Neural crest cell (in vitro differentiated cells): ENCODE measurements at regions not wholly inside any gene's neighbourhood (a gene's known extent, or its start where the extent isn't known, plus 50 kb on each side); places are given as distances from the start of the nearest gene placed in this dataset.

Experiments
- DNase-seq: peaks from one replicate; pipeline ENCODE4 v3.0.0; 2021; ENCODE audit warnings: low read depth, mixed read lengths, low spot score
- H3K27ac Mint-ChIP-seq: one replicate; pipeline ENCODE4 v1.8.0; 2021; ENCODE audit warnings: mild to moderate bottlenecking, mixed read lengths; ENCODE audit not compliant: unreplicated experiment
- H3K27me3 Mint-ChIP-seq: 2 replicates; pipeline ENCODE4 v1.8.0; 2021; ENCODE audit warnings: low read depth, mild to moderate bottlenecking, mixed read lengths
- H3K36me3 Mint-ChIP-seq: 2 replicates; pipeline ENCODE4 v1.8.0; 2021; ENCODE audit warnings: low read depth, mild to moderate bottlenecking, mixed read lengths
- H3K4me1 Mint-ChIP-seq: 2 replicates; pipeline ENCODE4 v1.8.0; 2021; ENCODE audit warnings: mixed read lengths
- H3K4me3 Mint-ChIP-seq: one replicate; pipeline ENCODE4 v1.8.0; 2021; ENCODE audit warnings: mild to moderate bottlenecking, mixed read lengths
- H3K9me3 Mint-ChIP-seq: 2 replicates; pipeline ENCODE4 v1.8.0; 2021; ENCODE audit warnings: mixed read lengths
- CTCF ChIP-seq: fragments of 200-600 bp; sonication (generic); conservative IDR thresholded peaks from 2 replicates; pipeline ENCODE4 v1.5.0; 2021; ENCODE audit warnings: antibody characterized with exemption, mild to moderate bottlenecking

DNA sequence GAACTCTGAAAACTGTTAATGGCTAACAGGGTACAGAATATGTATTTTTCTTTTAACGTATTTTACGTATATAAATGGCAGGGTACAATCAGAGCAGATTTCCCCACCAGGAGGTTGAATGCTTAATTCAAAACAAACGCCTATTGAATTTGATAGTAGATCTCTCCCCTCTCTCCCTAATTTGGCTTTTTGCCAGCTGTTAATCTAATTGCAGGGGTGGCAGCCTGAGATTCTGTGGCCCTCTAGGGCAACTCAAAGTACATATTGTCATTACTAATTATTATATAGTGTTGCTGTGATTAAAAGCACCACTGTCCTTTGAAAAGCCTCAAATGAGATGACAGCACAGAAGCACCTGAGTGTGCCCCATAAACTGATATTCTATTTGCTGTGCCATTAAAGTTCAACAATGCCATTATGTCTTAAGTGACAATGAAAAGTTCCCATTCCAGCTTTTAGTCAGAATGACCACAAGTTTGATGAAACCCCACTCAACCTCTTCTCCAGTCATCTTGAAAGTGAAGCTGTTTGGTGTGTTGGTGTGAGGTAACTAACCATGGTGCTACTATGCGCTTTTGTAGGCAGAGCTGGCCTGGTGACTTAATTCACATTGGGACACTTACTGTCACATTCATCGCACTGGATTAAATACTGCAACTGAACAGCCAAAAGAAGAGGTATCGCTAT is 351.4 kb downstream of the KCNRG start:
- no peaks in the 10 kb centered on the region for H3K4me1 Mint-ChIP-seq
- no peaks in the 10 kb centered on the region for H3K36me3 Mint-ChIP-seq
- H3K4me3 Mint-ChIP-seq: no peak overlapping the region
- no peak for DNase-seq
- H3K27me3 Mint-ChIP-seq: no peaks in the 10 kb centered on the region
- H3K9me3 Mint-ChIP-seq: no peaks in the 10 kb centered on the region
- TF ChIP-seq CTCF: no peak
- no peak overlapping the region for H3K27ac Mint-ChIP-seq

- Mint-ChIP-seq H3K4me1 (no peaks in the 10 kb centered on the region), H3K9me3 (no peaks in the 10 kb centered on the region), H3K27me3 (no peaks in the 10 kb centered on the region), H3K36me3 (no peaks in the 10 kb centered on the region), H3K4me3 (no peak overlapping the region), H3K27ac (no peak overlapping the region)
- DNase-seq: no peak
- TF ChIP-seq CTCF: no peak
Measured at GRCh38 chr13:50369646-50370045, 354.4 kb downstream of the KCNRG start.

- H3K36me3 Mint-ChIP-seq: no peaks in the 10 kb centered on the region
- no peaks in the 10 kb centered on the region for H3K9me3 Mint-ChIP-seq
- H3K4me1 Mint-ChIP-seq: no peaks in the 10 kb centered on the region
- TF ChIP-seq CTCF: no peak
- H3K27ac Mint-ChIP-seq: no peak overlapping the region
- H3K4me3 Mint-ChIP-seq: no peak overlapping the region
- DNase-seq: no peak
- no peaks in the 10 kb centered on the region for H3K27me3 Mint-ChIP-seq
Measured at GRCh38 chr13:50370303-50370950, 355.2 kb downstream of the KCNRG start.

GRCh38 chr13:50374517-50374916 is 359.3 kb downstream of the KCNRG start:
- no peak for TF ChIP-seq CTCF
- Mint-ChIP-seq H3K27ac (no peak overlapping the region), H3K4me1 (peaks cover 17% of the 10 kb centered on the region), H3K4me3 (no peak overlapping the region), H3K36me3 (no peaks in the 10 kb centered on the region), H3K27me3 (no peaks in the 10 kb centered on the region), H3K9me3 (peaks cover 3% of the 10 kb centered on the region)
- no peak for DNase-seq

- DNase-seq: no peak
- Mint-ChIP-seq H3K36me3 (peaks cover 5% of the 10 kb centered on the region), H3K4me1 (peaks cover 17% of the 10 kb centered on the region), H3K9me3 (peaks cover 8% of the 10 kb centered on the region), H3K27ac (no peak overlapping the region), H3K27me3 (no peaks in the 10 kb centered on the region), H3K4me3 (no peak overlapping the region)
- TF ChIP-seq CTCF: no peak
Measured at GRCh38 chr13:50375792-50376191, 360.5 kb downstream of the KCNRG start.
